ENCODE measurements at regions not wholly inside any gene's neighbourhood (a gene's known extent, or its start where the extent isn't known, plus 50 kb on each side); places are given as distances from the start of the nearest gene placed in this dataset.
"Not testable (repeated sequence)": the region's sequence is repeated elsewhere in the genome, so short reads cannot be mapped to it uniquely, and the experiment has no call there.

- H3K27ac Mint-ChIP-seq; CTCF ChIA-PET; H3K27me3 Mint-ChIP-seq; POLR2A ChIA-PET; H3K27ac ChIP-seq (ENCODE audit: low read depth, low read length); H3K4me3 Mint-ChIP-seq; H3K9me3 Mint-ChIP-seq; H3K4me3 ChIP-seq (ENCODE audit: low read length); H3K9me3 ChIP-seq (ENCODE audit: control insufficient read depth in 2 of 3, low read length in 3 of 3); DNase-seq; ATAC-seq; H3K4me1 ChIP-seq (ENCODE audit: control insufficient read depth in 2 of 2, insufficient read depth in 2 of 2, low read length in 2 of 2); H3K36me3 ChIP-seq (ENCODE audit: control insufficient read depth in 2 of 3, insufficient read depth in 3 of 3, low read length in 3 of 3); H3K27me3 ChIP-seq (ENCODE audit: control insufficient read depth in 2 of 2, insufficient read depth in 2 of 2, low read length in 2 of 2); intact Hi-C loops (cut with micrococcal nuclease): not testable (repeated sequence)
- peaks cover 7 to 28% (median 15%) of the 10 kb centered on the region in 7 donors for H3K4me1 Mint-ChIP-seq
- H3K36me3 Mint-ChIP-seq, result peaks cover 0 to 18% (median 4%) of the 10 kb centered on the region in 5 donors
Observed at GRCh38 chr5:177664737-177665136, 64.8 kb downstream of the B4GALT7 start.

- H3K27ac ChIP-seq (ENCODE audit: low read depth, low read length); POLR2A ChIA-PET; H3K4me3 ChIP-seq (ENCODE audit: low read length); H3K4me3 Mint-ChIP-seq; H3K27me3 Mint-ChIP-seq; ATAC-seq; H3K4me1 ChIP-seq (ENCODE audit: control insufficient read depth in 2 of 2, insufficient read depth in 2 of 2, low read length in 2 of 2); H3K27me3 ChIP-seq (ENCODE audit: control insufficient read depth in 2 of 2, insufficient read depth in 2 of 2, low read length in 2 of 2); H3K36me3 ChIP-seq (ENCODE audit: control insufficient read depth in 2 of 3, insufficient read depth in 3 of 3, low read length in 3 of 3); CTCF ChIA-PET; H3K27ac Mint-ChIP-seq; DNase-seq; H3K9me3 Mint-ChIP-seq; intact Hi-C loops (cut with micrococcal nuclease); H3K9me3 ChIP-seq (ENCODE audit: control insufficient read depth in 2 of 3, low read length in 3 of 3): not testable (repeated sequence)
- peaks cover 8 to 28% (median 15%) of the 10 kb centered on the region in 7 donors for H3K4me1 Mint-ChIP-seq
- peaks cover 0 to 14% (median 0%) of the 10 kb centered on the region in 5 donors for H3K36me3 Mint-ChIP-seq
Observed at GRCh38 chr5:177665172-177665571, 65.2 kb downstream of the B4GALT7 start.

GRCh38 chr5:177665960-177666359, 66.0 kb downstream of the B4GALT7 start:
- POLR2A ChIA-PET, result not testable (repeated sequence)

GRCh38 chr5:177671035-177671754, 71.3 kb downstream of the B4GALT7 start:
- H3K27me3 ChIP-seq (ENCODE audit: control insufficient read depth in 2 of 2, insufficient read depth in 2 of 2, low read length in 2 of 2); H3K36me3 Mint-ChIP-seq; H3K36me3 ChIP-seq (ENCODE audit: control insufficient read depth in 2 of 3, insufficient read depth in 3 of 3, low read length in 3 of 3); H3K27me3 Mint-ChIP-seq; H3K27ac Mint-ChIP-seq; intact Hi-C loops (cut with micrococcal nuclease); H3K4me3 ChIP-seq (ENCODE audit: low read length); H3K27ac ChIP-seq (ENCODE audit: low read depth, low read length); CTCF ChIA-PET; H3K9me3 ChIP-seq (ENCODE audit: control insufficient read depth in 2 of 3, low read length in 3 of 3); H3K9me3 Mint-ChIP-seq; H3K4me1 ChIP-seq (ENCODE audit: control insufficient read depth in 2 of 2, insufficient read depth in 2 of 2, low read length in 2 of 2); POLR2A ChIA-PET: not testable (repeated sequence)
- DNase-seq (peak in 4 of 9 donors; percentile 4 to 11 (median 8)), ATAC-seq (peak; percentile 21)
- Mint-ChIP-seq H3K4me1 (peaks cover 5 to 29% (median 18%) of the 10 kb centered on the region in 7 donors), H3K4me3 (peak overlapping the region in 1 of 10 donors; percentile 26)

More at GRCh38 chr5:177665960-177666359, 66.0 kb downstream of the B4GALT7 start:
- Mint-ChIP-seq H3K27ac (peak overlapping the region in 1 of 9 donors; percentile 16), H3K4me1 (peaks cover 8 to 33% (median 17%) of the 10 kb centered on the region in 7 donors), H3K4me3 (peak overlapping the region in 1 of 10 donors; percentile 29), H3K36me3 (peaks cover 0 to 12% (median 0%) of the 10 kb centered on the region in 5 donors)
- H3K9me3 Mint-ChIP-seq; intact Hi-C loops (cut with micrococcal nuclease); DNase-seq; H3K4me3 ChIP-seq (ENCODE audit: low read length); ATAC-seq; H3K9me3 ChIP-seq (ENCODE audit: control insufficient read depth in 2 of 3, low read length in 3 of 3); H3K27me3 Mint-ChIP-seq; H3K36me3 ChIP-seq (ENCODE audit: control insufficient read depth in 2 of 3, insufficient read depth in 3 of 3, low read length in 3 of 3); H3K27ac ChIP-seq (ENCODE audit: low read depth, low read length); CTCF ChIA-PET; H3K27me3 ChIP-seq (ENCODE audit: control insufficient read depth in 2 of 2, insufficient read depth in 2 of 2, low read length in 2 of 2); H3K4me1 ChIP-seq (ENCODE audit: control insufficient read depth in 2 of 2, insufficient read depth in 2 of 2, low read length in 2 of 2): not testable (repeated sequence)

- H3K36me3 Mint-ChIP-seq; CTCF ChIA-PET; H3K9me3 Mint-ChIP-seq; H3K4me3 ChIP-seq (ENCODE audit: low read length); H3K36me3 ChIP-seq (ENCODE audit: control insufficient read depth in 2 of 3, insufficient read depth in 3 of 3, low read length in 3 of 3); H3K4me1 ChIP-seq (ENCODE audit: control insufficient read depth in 2 of 2, insufficient read depth in 2 of 2, low read length in 2 of 2); POLR2A ChIA-PET; intact Hi-C loops (cut with micrococcal nuclease); H3K9me3 ChIP-seq (ENCODE audit: control insufficient read depth in 2 of 3, low read length in 3 of 3); H3K27me3 ChIP-seq (ENCODE audit: control insufficient read depth in 2 of 2, insufficient read depth in 2 of 2, low read length in 2 of 2); H3K27me3 Mint-ChIP-seq: not testable (repeated sequence)
- ATAC-seq, result peak; percentile 87
- Mint-ChIP-seq H3K4me1 (peaks cover 5 to 28% (median 18%) of the 10 kb centered on the region in 7 donors), H3K4me3 (peak overlapping the region in 3 of 10 donors; percentile 21 to 45 (median 23)), H3K27ac (peak overlapping the region in 1 of 9 donors; percentile 31)
- peak; percentile 57 to 83 (median 69) for DNase-seq
- H3K27ac ChIP-seq (ENCODE audit: low read depth, low read length), result peak overlapping the region; percentile 48
Observed at GRCh38 chr5:177671755-177672690, 72.1 kb downstream of the B4GALT7 start.
